Liver (tissue), 8 donors: ENCODE measurements at regions not wholly inside any gene's neighbourhood (a gene's known extent, or its start where the extent isn't known, plus 50 kb on each side); places are given as distances from the start of the nearest gene placed in this dataset.

Source experiments
- DNase-seq: peaks from one replicate; pipeline ENCODE4 v3.0.0-alpha.2; 2017; ENCODE audit warnings: low spot score
- H3K27ac ChIP-seq, 2 donors: one replicate each; pipeline ENCODE4 v1.7.0; 2013; ENCODE audit warnings: inconsistent platforms in 2 of 2, low read length in 2 of 2, control low read depth in 1 of 2, low read depth in 1 of 2, mild to moderate bottlenecking in 1 of 2
- H3K27me3 ChIP-seq, 4 donors: one replicate each; pipeline versions ENCODE4 v1.6.1 to v1.7.0; 2013; ENCODE audit warnings: low read length in 3 of 4, inconsistent platforms in 1 of 4, mild to moderate bottlenecking in 1 of 4, moderate library complexity in 1 of 4; ENCODE audit not compliant: control insufficient read depth in 4 of 4, insufficient read depth in 4 of 4
- H3K36me3 ChIP-seq, 4 donors: one replicate each; pipeline versions ENCODE4 v1.6.1 to v1.7.0; 2013; ENCODE audit warnings: low read length in 3 of 4, mild to moderate bottlenecking in 3 of 4, low read depth in 1 of 4, moderate library complexity in 1 of 4; ENCODE audit not compliant: control insufficient read depth in 4 of 4, insufficient read depth in 3 of 4
- H3K4me1 ChIP-seq, 4 donors: one replicate each; pipeline versions ENCODE4 v1.6.1 to v1.7.0; 2013; ENCODE audit warnings: low read length in 3 of 4, mild to moderate bottlenecking in 3 of 4, moderate library complexity in 1 of 4; ENCODE audit not compliant: control insufficient read depth in 4 of 4, insufficient read depth in 4 of 4
- H3K4me3 ChIP-seq, 3 donors: one replicate each; pipeline versions ENCODE4 v1.6.1 to v1.7.0; 2013; ENCODE audit warnings: low read length in 3 of 3, control low read depth in 1 of 3, low read depth in 1 of 3, mild to moderate bottlenecking in 1 of 3
- H3K9ac ChIP-seq, 2 donors: one replicate each; pipeline ENCODE4 v1.7.0; 2013; ENCODE audit warnings: low read length in 2 of 2, mild to moderate bottlenecking in 2 of 2, moderate library complexity in 2 of 2, control low read depth in 1 of 2, low read depth in 1 of 2
- H3K9me3 ChIP-seq, 4 donors: one replicate each; pipeline versions ENCODE4 v1.6.1 to v1.7.0; 2013; ENCODE audit warnings: low read length in 3 of 4; ENCODE audit not compliant: control insufficient read depth in 4 of 4
- EGR1 ChIP-seq, 2 donors: IDR thresholded peaks; 2 replicates each; pipeline ENCODE4 v1.6.1; 2016 to 2018; ENCODE audit warnings: antibody characterized with exemption in 2 of 2, low read depth in 2 of 2
- FOXA1 ChIP-seq: IDR thresholded peaks from 2 replicates; pipeline ENCODE4 v1.6.1; 2016; ENCODE audit warnings: antibody characterized with exemption
- FOXA2 ChIP-seq: IDR thresholded peaks from 2 replicates; pipeline ENCODE4 v1.6.1; 2016; ENCODE audit warnings: antibody characterized with exemption
- GABPA ChIP-seq, 2 donors: IDR thresholded peaks in 1 of 2; conservative IDR thresholded peaks in 1 of 2; 2 replicates each; pipeline ENCODE4 v1.6.1; 2016; ENCODE audit warnings: antibody characterized with exemption in 2 of 2, mild to moderate bottlenecking in 1 of 2, moderate library complexity in 1 of 2
- HNF4G ChIP-seq: IDR thresholded peaks from 2 replicates; pipeline ENCODE4 v1.6.1; 2016; ENCODE audit warnings: antibody characterized with exemption
- JUND ChIP-seq, 2 donors: IDR thresholded peaks; 2 replicates each; pipeline ENCODE4 v1.6.1; 2016; ENCODE audit warnings: antibody characterized with exemption in 2 of 2
- RAD21 ChIP-seq, 2 donors: IDR thresholded peaks; 2 replicates each; pipeline ENCODE4 v1.6.1; 2016; ENCODE audit warnings: antibody characterized with exemption in 2 of 2, mild to moderate bottlenecking in 2 of 2
- RXRA ChIP-seq, 2 donors: IDR thresholded peaks; 2 replicates each; pipeline ENCODE4 v1.6.1; 2017 to 2018; ENCODE audit warnings: antibody characterized with exemption in 2 of 2, mild to moderate bottlenecking in 1 of 2
- SP1 ChIP-seq: IDR thresholded peaks from 2 replicates; pipeline ENCODE4 v1.6.1; 2018; ENCODE audit warnings: antibody characterized with exemption, mild to moderate bottlenecking
- TAF1 ChIP-seq: conservative IDR thresholded peaks from 2 replicates; pipeline ENCODE4 v1.6.1; 2016; ENCODE audit warnings: antibody characterized with exemption, mild to moderate bottlenecking
- YY1 ChIP-seq: IDR thresholded peaks from 2 replicates; pipeline ENCODE4 v1.6.1; 2016; ENCODE audit warnings: antibody characterized with exemption, mild to moderate bottlenecking
- WGBS: extraction: QIAGEN DNeasy Blood & Tissue Kit; methylation state at CpG from one replicate; pipeline ENCODE4 v1.1.7; 2013; 5-methylcytosine and 5-hydroxymethylcytosine counted together
- TF ChIP-seq, protein P1 (sequence below): IDR thresholded peaks from 2 replicates; pipeline ENCODE4 v1.6.1; 2016; ENCODE audit warnings: antibody characterized with exemption
- TF ChIP-seq, protein P2 (sequence below): IDR thresholded peaks from 2 replicates; pipeline ENCODE4 v1.6.1; 2016; ENCODE audit warnings: antibody characterized with exemption, mild to moderate bottlenecking
- TF ChIP-seq, protein P3 (sequence below): IDR thresholded peaks from 2 replicates; pipeline ENCODE4 v1.6.1; 2016; ENCODE audit warnings: antibody characterized with exemption
- TF ChIP-seq, protein P4 (sequence below): fragments of 150-350 bp; IDR thresholded peaks from 2 replicates; pipeline ENCODE4 v1.5.1; 2017; ENCODE audit warnings: improper control_type of control experiment, low read depth, low read length; ENCODE audit not compliant: missing input control
- donor health status: healthy.
- donor health status: healthy.
- donor health status: healthy.
- donor health status: healthy.
- donor health status: healthy.

DNA sequence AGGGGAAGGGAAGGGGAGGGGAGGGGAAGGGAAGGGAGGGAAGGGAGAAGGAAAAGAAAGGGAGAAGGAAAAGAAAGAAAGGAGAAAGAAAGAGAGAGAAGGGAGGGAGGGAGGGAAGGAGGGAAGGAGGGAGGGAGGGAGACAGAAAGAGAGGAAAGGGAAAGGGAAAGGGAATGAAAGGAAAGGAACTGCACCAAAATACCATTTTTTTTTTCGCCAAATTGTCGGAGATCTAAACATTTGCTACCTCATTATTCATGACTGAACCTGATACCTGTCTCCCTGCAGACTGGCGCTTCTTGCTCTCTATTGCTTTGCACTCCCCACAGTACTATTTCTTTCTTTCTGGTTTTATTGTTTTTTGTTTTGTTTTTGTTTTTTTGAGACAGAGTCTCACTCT lies 117.3 kb upstream of the LGSN start (continued):
- TF ChIP-seq HNF4G: no peak
- TF ChIP-seq, protein P1, sequence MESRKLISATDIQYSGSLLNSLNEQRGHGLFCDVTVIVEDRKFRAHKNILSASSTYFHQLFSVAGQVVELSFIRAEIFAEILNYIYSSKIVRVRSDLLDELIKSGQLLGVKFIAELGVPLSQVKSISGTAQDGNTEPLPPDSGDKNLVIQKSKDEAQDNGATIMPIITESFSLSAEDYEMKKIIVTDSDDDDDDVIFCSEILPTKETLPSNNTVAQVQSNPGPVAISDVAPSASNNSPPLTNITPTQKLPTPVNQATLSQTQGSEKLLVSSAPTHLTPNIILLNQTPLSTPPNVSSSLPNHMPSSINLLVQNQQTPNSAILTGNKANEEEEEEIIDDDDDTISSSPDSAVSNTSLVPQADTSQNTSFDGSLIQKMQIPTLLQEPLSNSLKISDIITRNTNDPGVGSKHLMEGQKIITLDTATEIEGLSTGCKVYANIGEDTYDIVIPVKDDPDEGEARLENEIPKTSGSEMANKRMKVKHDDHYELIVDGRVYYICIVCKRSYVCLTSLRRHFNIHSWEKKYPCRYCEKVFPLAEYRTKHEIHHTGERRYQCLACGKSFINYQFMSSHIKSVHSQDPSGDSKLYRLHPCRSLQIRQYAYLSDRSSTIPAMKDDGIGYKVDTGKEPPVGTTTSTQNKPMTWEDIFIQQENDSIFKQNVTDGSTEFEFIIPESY: no peak
- TF ChIP-seq JUND (IDR thresholded peaks at IDR 0.05): no peak

DNA sequence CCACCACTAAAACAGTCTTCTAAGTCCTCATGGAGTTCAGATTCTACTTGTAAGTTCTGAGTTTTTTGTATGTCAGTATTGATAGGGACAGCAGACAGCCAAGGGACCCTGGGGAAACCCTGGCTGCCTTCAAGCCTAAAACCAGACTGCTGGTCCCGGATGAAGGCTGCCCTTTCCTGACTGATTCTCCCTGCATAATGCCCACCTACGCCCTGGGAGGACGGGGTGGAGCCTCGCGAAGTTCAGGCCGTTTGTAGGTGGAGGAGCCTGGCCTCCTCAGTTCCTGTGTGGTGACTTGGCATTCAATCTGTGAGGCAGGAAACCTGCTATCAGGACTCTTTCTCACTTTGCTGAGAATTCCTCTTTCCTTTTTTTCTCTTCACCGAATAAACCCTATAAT lies 120.3 kb upstream of the LGSN start:
- no peaks in the 10 kb centered on the region for H3K9me3 ChIP-seq
- H3K27ac ChIP-seq: no peak overlapping the region
- no peaks in the 10 kb centered on the region for H3K27me3 ChIP-seq
- H3K9ac ChIP-seq: no peak overlapping the region
- H3K4me1 ChIP-seq: no peaks in the 10 kb centered on the region
- 71% methylated on average over 7 of the region's 7 CpGs for WGBS
- H3K4me3 ChIP-seq: no peak overlapping the region
- no peaks in the 10 kb centered on the region for H3K36me3 ChIP-seq
- TF ChIP-seq SP1: no peak
- no peak for TF ChIP-seq JUND (IDR thresholded peaks at IDR 0.05)
- no peak for TF ChIP-seq FOXA2
- no peak for TF ChIP-seq EGR1 (IDR thresholded peaks at IDR 0.05; ENCODE audit: low read depth in 2 of 2)
- no peak for TF ChIP-seq TAF1
- no peak for DNase-seq

DNA sequence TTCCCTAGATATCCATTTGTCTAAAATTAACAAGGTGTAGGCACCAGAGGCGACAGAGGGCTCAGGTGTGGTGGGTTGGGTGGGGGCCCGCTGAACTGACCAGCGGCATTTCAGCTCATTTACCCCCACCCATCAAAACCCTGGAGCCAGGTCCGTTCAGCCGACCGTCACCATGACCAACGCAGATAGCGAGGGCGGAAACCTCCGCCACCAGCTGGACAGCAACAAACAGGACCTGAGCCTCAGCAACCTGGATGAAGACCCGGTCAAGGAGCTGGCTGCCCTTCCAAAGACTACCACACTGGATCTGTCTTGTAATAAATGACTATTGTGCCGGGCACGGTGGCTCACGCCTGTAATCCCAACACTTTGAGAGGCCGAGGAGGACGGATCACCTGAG lies 120.8 kb upstream of the LGSN start:
- no peaks in the 10 kb centered on the region for H3K4me1 ChIP-seq
- H3K9me3 ChIP-seq: no peaks in the 10 kb centered on the region
- no peak overlapping the region for H3K9ac ChIP-seq
- DNase-seq: no peak
- no peak overlapping the region for H3K27ac ChIP-seq
- TF ChIP-seq, protein P2, sequence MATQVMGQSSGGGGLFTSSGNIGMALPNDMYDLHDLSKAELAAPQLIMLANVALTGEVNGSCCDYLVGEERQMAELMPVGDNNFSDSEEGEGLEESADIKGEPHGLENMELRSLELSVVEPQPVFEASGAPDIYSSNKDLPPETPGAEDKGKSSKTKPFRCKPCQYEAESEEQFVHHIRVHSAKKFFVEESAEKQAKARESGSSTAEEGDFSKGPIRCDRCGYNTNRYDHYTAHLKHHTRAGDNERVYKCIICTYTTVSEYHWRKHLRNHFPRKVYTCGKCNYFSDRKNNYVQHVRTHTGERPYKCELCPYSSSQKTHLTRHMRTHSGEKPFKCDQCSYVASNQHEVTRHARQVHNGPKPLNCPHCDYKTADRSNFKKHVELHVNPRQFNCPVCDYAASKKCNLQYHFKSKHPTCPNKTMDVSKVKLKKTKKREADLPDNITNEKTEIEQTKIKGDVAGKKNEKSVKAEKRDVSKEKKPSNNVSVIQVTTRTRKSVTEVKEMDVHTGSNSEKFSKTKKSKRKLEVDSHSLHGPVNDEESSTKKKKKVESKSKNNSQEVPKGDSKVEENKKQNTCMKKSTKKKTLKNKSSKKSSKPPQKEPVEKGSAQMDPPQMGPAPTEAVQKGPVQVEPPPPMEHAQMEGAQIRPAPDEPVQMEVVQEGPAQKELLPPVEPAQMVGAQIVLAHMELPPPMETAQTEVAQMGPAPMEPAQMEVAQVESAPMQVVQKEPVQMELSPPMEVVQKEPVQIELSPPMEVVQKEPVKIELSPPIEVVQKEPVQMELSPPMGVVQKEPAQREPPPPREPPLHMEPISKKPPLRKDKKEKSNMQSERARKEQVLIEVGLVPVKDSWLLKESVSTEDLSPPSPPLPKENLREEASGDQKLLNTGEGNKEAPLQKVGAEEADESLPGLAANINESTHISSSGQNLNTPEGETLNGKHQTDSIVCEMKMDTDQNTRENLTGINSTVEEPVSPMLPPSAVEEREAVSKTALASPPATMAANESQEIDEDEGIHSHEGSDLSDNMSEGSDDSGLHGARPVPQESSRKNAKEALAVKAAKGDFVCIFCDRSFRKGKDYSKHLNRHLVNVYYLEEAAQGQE: no peak
- TF ChIP-seq, protein P1: no peak
- TF ChIP-seq RAD21 (IDR thresholded peaks at IDR 0.05) (no peak), YY1 (no peak), RXRA (IDR thresholded peaks at IDR 0.05) (no peak), GABPA (IDR thresholded peaks at IDR 0.05 in 1 of 2, conservative IDR thresholded peaks at IDR 0.05 in 1 of 2) (no peak), JUND (IDR thresholded peaks at IDR 0.05) (no peak), FOXA1 (no peak)
- TF ChIP-seq, protein P3, sequence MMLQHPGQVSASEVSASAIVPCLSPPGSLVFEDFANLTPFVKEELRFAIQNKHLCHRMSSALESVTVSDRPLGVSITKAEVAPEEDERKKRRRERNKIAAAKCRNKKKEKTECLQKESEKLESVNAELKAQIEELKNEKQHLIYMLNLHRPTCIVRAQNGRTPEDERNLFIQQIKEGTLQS: no peak
- TF ChIP-seq, protein P4, sequence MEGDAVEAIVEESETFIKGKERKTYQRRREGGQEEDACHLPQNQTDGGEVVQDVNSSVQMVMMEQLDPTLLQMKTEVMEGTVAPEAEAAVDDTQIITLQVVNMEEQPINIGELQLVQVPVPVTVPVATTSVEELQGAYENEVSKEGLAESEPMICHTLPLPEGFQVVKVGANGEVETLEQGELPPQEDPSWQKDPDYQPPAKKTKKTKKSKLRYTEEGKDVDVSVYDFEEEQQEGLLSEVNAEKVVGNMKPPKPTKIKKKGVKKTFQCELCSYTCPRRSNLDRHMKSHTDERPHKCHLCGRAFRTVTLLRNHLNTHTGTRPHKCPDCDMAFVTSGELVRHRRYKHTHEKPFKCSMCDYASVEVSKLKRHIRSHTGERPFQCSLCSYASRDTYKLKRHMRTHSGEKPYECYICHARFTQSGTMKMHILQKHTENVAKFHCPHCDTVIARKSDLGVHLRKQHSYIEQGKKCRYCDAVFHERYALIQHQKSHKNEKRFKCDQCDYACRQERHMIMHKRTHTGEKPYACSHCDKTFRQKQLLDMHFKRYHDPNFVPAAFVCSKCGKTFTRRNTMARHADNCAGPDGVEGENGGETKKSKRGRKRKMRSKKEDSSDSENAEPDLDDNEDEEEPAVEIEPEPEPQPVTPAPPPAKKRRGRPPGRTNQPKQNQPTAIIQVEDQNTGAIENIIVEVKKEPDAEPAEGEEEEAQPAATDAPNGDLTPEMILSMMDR: no peak
- WGBS: 93% methylated on average over 16 of the region's 16 CpGs
- H3K27me3 ChIP-seq: no peaks in the 10 kb centered on the region
- H3K36me3 ChIP-seq: no peaks in the 10 kb centered on the region
- H3K4me3 ChIP-seq: no peak overlapping the region
